Karpas-422 (cell line): ENCODE measurements at regions not wholly inside any gene's neighbourhood (a gene's known extent, or its start where the extent isn't known, plus 50 kb on each side); places are given as distances from the start of the nearest gene placed in this dataset.

Source experiments
- DNase-seq: peaks from one replicate; pipeline ENCODE4 v3.0.0-alpha.2; 2015
- H2AFZ ChIP-seq: fragments of 200-600 bp; sonication (generic); 2 replicates; pipeline ENCODE4 v1.6.1; 2014; ENCODE audit warnings: antibody characterized with exemption, low read length, mixed read lengths
- H3K27ac ChIP-seq: fragments of 200-600 bp; sonication (generic); 2 replicates; pipeline ENCODE4 v1.5.1; 2014; ENCODE audit warnings: mild to moderate bottlenecking, low read length, moderate library complexity
- H3K27me3 ChIP-seq: fragments of 200-600 bp; sonication (generic); 2 replicates; pipeline ENCODE4 v1.6.1; 2014; ENCODE audit warnings: low read length, mixed read lengths
- H3K36me3 ChIP-seq: fragments of 200-600 bp; sonication (generic); 2 replicates; pipeline ENCODE4 v1.6.1; 2014; ENCODE audit warnings: low read length, mixed read lengths; ENCODE audit not compliant: insufficient read depth
- H3K4me1 ChIP-seq: fragments of 200-600 bp; sonication (generic); 2 replicates; pipeline ENCODE4 v1.6.1; 2014; ENCODE audit warnings: mild to moderate bottlenecking, low read length, mixed read lengths
- H3K4me2 ChIP-seq: fragments of 200-600 bp; sonication (generic); 2 replicates; pipeline ENCODE4 v1.6.1; 2014; ENCODE audit warnings: low read length, low read depth, mild to moderate bottlenecking; ENCODE audit not compliant: poor library complexity, severe bottlenecking
- H3K4me3 ChIP-seq: fragments of 200-600 bp; sonication (generic); 2 replicates; pipeline ENCODE4 v1.5.1; 2014; ENCODE audit warnings: mild to moderate bottlenecking, antibody characterized with exemption, low read length, mixed read lengths
- H3K79me2 ChIP-seq: fragments of 200-600 bp; sonication (generic); 2 replicates; pipeline ENCODE4 v1.6.1; 2014; ENCODE audit warnings: mild to moderate bottlenecking, low read length, mixed read lengths
- H3K9ac ChIP-seq: fragments of 200-600 bp; sonication (generic); 2 replicates; pipeline ENCODE4 v1.6.0; 2014; ENCODE audit warnings: low read length
- H3K9me2 ChIP-seq: fragments of 200-600 bp; sonication (generic), shearing (Covaris generic); replicated peaks from 2 replicates; pipeline ENCODE4 v1.6.0; 2014; ENCODE audit warnings: mild to moderate bottlenecking, low read length, moderate library complexity; ENCODE audit not compliant: insufficient read depth
- H3K9me3 ChIP-seq: fragments of 300-700, 200-600 bp; sonication (generic); 2 replicates; pipeline ENCODE4 v1.6.1; 2014; ENCODE audit warnings: low read length, mixed read lengths
- H4K20me1 ChIP-seq: fragments of 200-600 bp; sonication (generic); 2 replicates; pipeline ENCODE4 v1.6.1; 2014; ENCODE audit warnings: mild to moderate bottlenecking, antibody characterized with exemption, low read length, low read depth; ENCODE audit not compliant: insufficient read depth

DNA sequence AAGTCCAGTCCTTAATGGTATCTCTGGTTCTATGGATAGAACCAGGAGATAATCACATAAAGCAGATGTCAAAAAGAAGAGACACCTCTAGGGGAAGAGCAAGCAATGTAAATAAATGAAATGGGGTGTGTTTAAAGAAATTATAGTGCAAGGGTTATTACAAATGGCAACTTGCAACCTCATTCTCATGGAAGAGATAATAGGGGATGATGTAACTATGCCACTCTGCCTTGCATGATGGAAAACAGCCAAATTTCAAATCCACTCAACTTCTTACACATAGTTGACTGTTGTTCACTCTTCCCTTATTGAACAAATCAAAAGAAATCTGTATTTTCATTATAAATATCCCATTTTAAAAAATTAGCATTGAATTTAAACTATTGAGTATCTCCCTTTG is 274.0 kb upstream of the TMPRSS15 start:
- Histone ChIP-seq H3K27ac (no peak overlapping the region), H3K36me3 (no peaks in the 10 kb centered on the region), H3K79me2 (no peaks in the 10 kb centered on the region), H3K4me1 (no peaks in the 10 kb centered on the region), H3K9me2 (no peaks in the 10 kb centered on the region), H2AFZ (no peak overlapping the region), H3K4me3 (no peak overlapping the region), H3K4me2 (no peak overlapping the region), H3K9ac (no peak overlapping the region), H3K27me3 (no peaks in the 10 kb centered on the region), H3K9me3 (peaks cover 33% of the 10 kb centered on the region), H4K20me1 (no peaks in the 10 kb centered on the region)
- DNase-seq = no peak

DNA sequence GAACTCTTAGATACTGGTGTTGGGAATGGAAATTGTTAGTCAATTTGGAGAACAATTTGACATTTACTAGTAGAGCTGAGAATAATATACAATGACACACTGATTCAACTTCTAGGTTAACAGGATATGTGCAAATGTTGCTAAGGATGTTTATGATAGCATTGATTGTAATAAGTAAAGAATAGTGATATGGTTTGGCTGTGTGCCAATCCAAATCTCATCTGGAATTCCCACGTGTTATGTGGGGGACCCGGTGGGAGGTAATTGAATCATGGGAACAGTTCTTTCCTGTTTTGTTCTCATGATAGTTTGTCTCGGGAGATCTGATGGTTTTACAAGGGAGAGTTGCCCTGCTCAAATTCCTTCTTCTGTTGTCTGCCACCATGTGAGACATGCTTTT is 302.4 kb upstream of the TMPRSS15 start:
- DNase-seq = no peak
- no peak overlapping the region for H3K4me3 ChIP-seq
- no peaks in the 10 kb centered on the region for H3K36me3 ChIP-seq
- no peak overlapping the region for H3K27ac ChIP-seq
- H3K79me2 ChIP-seq = no peaks in the 10 kb centered on the region
- H4K20me1 ChIP-seq = no peaks in the 10 kb centered on the region
- no peak overlapping the region for H3K9ac ChIP-seq
- H3K4me2 ChIP-seq = no peak overlapping the region
- no peaks in the 10 kb centered on the region for H3K27me3 ChIP-seq
- no peak overlapping the region for H2AFZ ChIP-seq
- no peaks in the 10 kb centered on the region for H3K4me1 ChIP-seq
- no peaks in the 10 kb centered on the region for H3K9me2 ChIP-seq
- H3K9me3 ChIP-seq = peaks cover 28% of the 10 kb centered on the region

DNA sequence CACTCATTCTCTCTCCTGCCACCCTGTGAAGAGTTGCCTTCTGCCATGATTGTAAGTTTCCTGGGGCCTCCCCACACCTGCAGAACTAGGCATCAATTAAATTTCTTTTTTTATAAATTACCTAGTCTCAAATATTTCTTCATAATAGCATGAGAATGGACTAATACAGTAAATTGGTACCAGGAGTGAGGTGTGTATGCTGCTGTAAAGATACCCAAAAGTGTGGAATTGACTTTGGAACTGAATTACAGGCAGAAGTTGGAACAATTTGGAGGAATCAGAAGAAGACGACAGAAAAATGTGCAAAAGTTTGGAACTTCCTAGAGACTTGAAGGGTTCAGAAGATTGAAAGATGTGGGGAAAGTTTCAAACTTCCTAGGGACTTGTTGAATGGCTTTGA is 308.1 kb upstream of the TMPRSS15 start:
- H3K9me3 ChIP-seq = peaks cover 34% of the 10 kb centered on the region
- H3K9me2 ChIP-seq = no peaks in the 10 kb centered on the region
- DNase-seq = no peak
- H2AFZ ChIP-seq = no peak overlapping the region
- H3K27ac ChIP-seq = no peak overlapping the region
- no peaks in the 10 kb centered on the region for H3K27me3 ChIP-seq
- H3K79me2 ChIP-seq = no peaks in the 10 kb centered on the region
- no peak overlapping the region for H3K4me2 ChIP-seq
- H3K4me1 ChIP-seq = no peaks in the 10 kb centered on the region
- H3K9ac ChIP-seq = no peak overlapping the region
- H3K36me3 ChIP-seq = no peaks in the 10 kb centered on the region
- no peak overlapping the region for H3K4me3 ChIP-seq
- H4K20me1 ChIP-seq = no peaks in the 10 kb centered on the region

DNA sequence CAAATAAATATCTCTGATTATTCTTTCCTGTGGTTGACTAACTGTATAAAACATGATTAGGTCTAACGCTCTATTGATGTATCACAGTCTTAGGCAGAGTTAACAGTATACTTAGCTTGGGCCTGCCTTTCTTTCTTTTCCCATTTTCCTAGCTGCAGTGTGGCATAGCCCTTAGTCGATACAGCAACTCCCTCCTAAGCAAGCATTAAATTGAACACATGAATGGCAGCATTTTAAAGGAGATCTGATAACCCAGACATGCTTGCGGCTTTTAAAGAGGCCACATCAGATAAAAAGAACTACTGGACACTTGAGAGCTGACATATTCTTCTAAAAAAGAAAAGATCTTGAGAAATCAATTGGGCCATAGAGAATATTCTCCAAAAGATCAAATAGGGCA is 312.0 kb upstream of the TMPRSS15 start:
- Histone ChIP-seq H3K4me3 (no peak overlapping the region), H3K9me3 (peaks cover 46% of the 10 kb centered on the region), H3K4me1 (no peaks in the 10 kb centered on the region), H3K4me2 (no peak overlapping the region), H2AFZ (no peak overlapping the region), H4K20me1 (no peaks in the 10 kb centered on the region), H3K27me3 (no peaks in the 10 kb centered on the region), H3K9me2 (no peaks in the 10 kb centered on the region), H3K9ac (no peak overlapping the region), H3K27ac (no peak overlapping the region), H3K79me2 (no peaks in the 10 kb centered on the region), H3K36me3 (no peaks in the 10 kb centered on the region)
- DNase-seq = no peak

DNA sequence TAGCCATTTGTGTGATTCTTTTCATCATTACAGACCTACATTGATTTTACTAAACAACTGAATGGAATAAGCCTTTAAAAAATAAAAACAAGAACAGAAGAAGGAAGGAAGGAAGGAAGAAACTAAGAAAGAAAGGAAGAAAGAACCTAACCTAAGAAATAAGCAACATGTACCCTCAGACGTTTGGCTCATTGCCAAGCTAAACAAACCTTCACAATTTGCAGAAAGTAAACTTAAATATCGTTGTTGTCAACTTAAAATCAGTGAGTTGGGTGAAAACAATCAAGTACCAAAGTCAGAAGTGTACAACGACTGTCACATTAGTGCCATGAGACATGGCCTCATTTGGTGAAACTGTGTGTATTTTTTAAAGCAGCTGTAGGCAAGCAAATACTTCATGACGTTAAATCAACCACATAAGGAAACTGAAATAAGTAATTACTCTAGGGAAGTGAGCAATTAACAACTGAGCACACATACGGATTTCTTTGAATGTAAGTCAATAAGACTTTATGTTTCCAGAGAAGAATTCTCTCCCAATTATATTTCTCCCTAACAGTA is 313.1 kb upstream of the TMPRSS15 start:
- Histone ChIP-seq H3K4me1 (no peaks in the 10 kb centered on the region), H3K9ac (no peak overlapping the region), H3K27me3 (no peaks in the 10 kb centered on the region), H3K4me3 (no peak overlapping the region), H3K36me3 (no peaks in the 10 kb centered on the region), H3K9me3 (peaks cover 42% of the 10 kb centered on the region), H2AFZ (no peak overlapping the region), H3K9me2 (no peaks in the 10 kb centered on the region), H3K79me2 (no peaks in the 10 kb centered on the region), H4K20me1 (no peaks in the 10 kb centered on the region), H3K27ac (no peak overlapping the region), H3K4me2 (no peak overlapping the region)
- no peak for DNase-seq

DNA sequence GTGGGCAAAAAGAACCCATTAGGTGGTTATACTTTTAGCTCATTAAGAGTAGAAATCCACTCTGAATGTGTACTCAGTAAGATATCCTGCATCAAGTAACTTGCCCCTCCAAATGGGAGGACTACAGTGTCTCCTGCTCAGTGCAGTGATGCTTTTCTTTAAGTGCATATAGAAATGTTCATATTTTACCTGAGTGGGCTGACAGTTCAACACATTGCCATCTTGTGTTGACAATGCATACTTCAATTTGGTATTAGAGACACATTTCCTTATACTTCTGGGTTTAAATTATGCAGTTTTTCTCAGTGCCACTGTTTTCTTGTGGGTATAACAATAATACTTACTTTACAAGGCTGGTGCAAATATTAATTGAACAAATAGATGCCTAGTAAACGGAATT is 318.6 kb upstream of the TMPRSS15 start:
- no peak for DNase-seq
- Histone ChIP-seq H3K79me2 (no peaks in the 10 kb centered on the region), H2AFZ (no peak overlapping the region), H3K9me2 (no peaks in the 10 kb centered on the region), H4K20me1 (no peaks in the 10 kb centered on the region), H3K27ac (no peak overlapping the region), H3K9me3 (peaks cover 36% of the 10 kb centered on the region), H3K27me3 (no peaks in the 10 kb centered on the region), H3K36me3 (no peaks in the 10 kb centered on the region), H3K4me2 (no peak overlapping the region), H3K4me1 (no peaks in the 10 kb centered on the region), H3K9ac (no peak overlapping the region), H3K4me3 (no peak overlapping the region)

DNA sequence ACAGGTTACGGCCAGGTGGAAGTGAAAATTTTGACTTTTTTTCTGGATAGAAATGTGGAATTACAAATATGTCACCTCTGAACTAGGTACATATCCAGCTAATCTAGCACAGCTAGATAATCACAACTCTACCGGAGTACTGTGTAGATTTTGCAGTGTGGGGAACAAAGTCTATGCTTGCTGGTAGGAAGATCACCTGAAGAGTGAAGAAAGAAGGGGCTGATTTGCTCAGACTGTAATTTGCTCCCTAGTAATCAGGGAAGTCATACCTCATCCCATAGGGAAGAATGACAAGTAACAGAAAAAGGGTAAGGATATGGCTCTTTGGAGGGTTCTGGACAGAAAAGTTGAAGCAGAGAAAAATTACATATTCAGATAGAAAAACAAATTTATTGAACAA is 319.6 kb upstream of the TMPRSS15 start:
- no peak overlapping the region for H3K27ac ChIP-seq
- H3K9me3 ChIP-seq = peaks cover 40% of the 10 kb centered on the region
- H3K79me2 ChIP-seq = no peaks in the 10 kb centered on the region
- DNase-seq = no peak
- no peak overlapping the region for H3K4me3 ChIP-seq
- H3K9ac ChIP-seq = no peak overlapping the region
- no peaks in the 10 kb centered on the region for H3K4me1 ChIP-seq
- no peaks in the 10 kb centered on the region for H3K36me3 ChIP-seq
- no peaks in the 10 kb centered on the region for H3K9me2 ChIP-seq
- H3K27me3 ChIP-seq = no peaks in the 10 kb centered on the region
- H2AFZ ChIP-seq = no peak overlapping the region
- H3K4me2 ChIP-seq = no peak overlapping the region
- H4K20me1 ChIP-seq = no peaks in the 10 kb centered on the region

DNA sequence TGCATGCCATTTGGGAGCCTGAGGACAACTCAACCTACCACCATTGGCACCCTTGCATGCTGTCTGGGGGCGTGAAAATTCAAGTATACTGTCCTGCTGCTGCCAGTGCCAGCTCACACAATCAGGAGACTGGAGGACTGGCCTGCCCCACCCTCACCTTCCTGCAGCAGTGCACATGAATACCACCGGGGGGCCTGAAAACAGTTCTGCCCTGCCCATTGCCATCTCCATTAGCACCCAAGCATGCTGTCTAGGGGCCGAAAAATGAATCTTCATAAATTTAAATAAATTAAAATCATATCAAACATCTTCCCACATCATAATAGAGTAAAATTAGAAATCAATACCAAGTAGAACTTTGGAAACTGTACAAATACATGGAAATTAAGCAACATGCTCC is 322.1 kb upstream of the TMPRSS15 start:
- Histone ChIP-seq H3K9me2 (no peaks in the 10 kb centered on the region), H4K20me1 (no peaks in the 10 kb centered on the region), H3K4me3 (no peak overlapping the region), H2AFZ (no peak overlapping the region), H3K4me1 (no peaks in the 10 kb centered on the region), H3K9ac (no peak overlapping the region), H3K36me3 (no peaks in the 10 kb centered on the region), H3K27me3 (no peaks in the 10 kb centered on the region), H3K4me2 (no peak overlapping the region), H3K27ac (no peak overlapping the region), H3K79me2 (no peaks in the 10 kb centered on the region), H3K9me3 (peaks cover 27% of the 10 kb centered on the region)
- no peak for DNase-seq

DNA sequence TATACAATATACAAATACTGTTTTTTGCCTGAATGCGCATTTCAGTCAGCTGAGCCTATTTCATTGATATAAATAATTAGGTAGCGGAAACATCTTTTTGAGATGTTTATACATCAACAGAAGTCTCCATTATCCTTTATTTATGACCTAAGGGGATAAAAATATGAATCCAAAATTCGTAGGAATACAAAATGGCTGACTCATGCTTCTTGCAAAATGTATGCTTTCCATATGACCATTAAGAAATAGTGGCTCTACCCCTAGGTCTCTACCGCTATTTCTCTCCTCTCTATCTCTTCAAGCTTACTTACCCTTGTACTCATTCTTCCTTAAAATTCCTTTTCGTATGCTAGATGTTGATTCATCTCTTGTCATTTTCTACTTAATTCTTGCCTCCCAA is 338.4 kb upstream of the TMPRSS15 start:
- H2AFZ ChIP-seq = no peak overlapping the region
- H3K4me2 ChIP-seq = no peak overlapping the region
- no peaks in the 10 kb centered on the region for H3K79me2 ChIP-seq
- H3K27me3 ChIP-seq = no peaks in the 10 kb centered on the region
- H3K9me2 ChIP-seq = no peaks in the 10 kb centered on the region
- no peaks in the 10 kb centered on the region for H3K36me3 ChIP-seq
- H3K27ac ChIP-seq = no peak overlapping the region
- peaks cover 29% of the 10 kb centered on the region for H3K9me3 ChIP-seq
- H4K20me1 ChIP-seq = no peaks in the 10 kb centered on the region
- no peak overlapping the region for H3K4me3 ChIP-seq
- no peak overlapping the region for H3K9ac ChIP-seq
- DNase-seq = no peak
- H3K4me1 ChIP-seq = no peaks in the 10 kb centered on the region
